T follicular helper cell (primary cell): ENCODE measurements at regions not wholly inside any gene's neighbourhood (a gene's known extent, or its start where the extent isn't known, plus 50 kb on each side); places are given as distances from the start of the nearest gene placed in this dataset.
"Not testable (repeated sequence)": the region's sequence is repeated elsewhere in the genome, so short reads cannot be mapped to it uniquely, and the experiment has no call there.

ENCODE experiments used
- DNase-seq: peaks from one replicate; pipeline ENCODE4 v3.0.0-alpha.2; 2020; ENCODE audit warnings: low read depth

- DNase-seq, result no peak
Measured at GRCh38 chr1:60850084-60850483, 232.3 kb upstream of the NFIA start.

- no peak for DNase-seq
Measured at GRCh38 chr1:60849401-60849800, 233.0 kb upstream of the NFIA start.

GRCh38 chr1:60848583-60849188 is 233.7 kb upstream of the NFIA start:
- DNase-seq, result no peak

- DNase-seq, result no peak
Measured at GRCh38 chr1:60847855-60848582, 234.3 kb upstream of the NFIA start.

GRCh38 chr1:60847391-60847790 is 235.0 kb upstream of the NFIA start:
- no peak for DNase-seq

- DNase-seq, result not testable (repeated sequence)
Measured at GRCh38 chr1:60845659-60846058, 236.7 kb upstream of the NFIA start.

- no peak for DNase-seq
Measured at GRCh38 chr1:60842304-60842703, 240.1 kb upstream of the NFIA start.

- no peak for DNase-seq
Measured at GRCh38 chr1:60841116-60842046, 241.0 kb upstream of the NFIA start.

- DNase-seq, result not testable (repeated sequence)
Measured at GRCh38 chr1:60840476-60840875, 241.9 kb upstream of the NFIA start.

GRCh38 chr1:60835649-60836048 is 246.7 kb upstream of the NFIA start:
- DNase-seq, result no peak

GRCh38 chr1:60833173-60833572 is 249.2 kb upstream of the NFIA start:
- no peak for DNase-seq

- DNase-seq, result no peak
Measured at GRCh38 chr1:60832367-60832766, 250.0 kb upstream of the NFIA start.

- DNase-seq, result no peak
Measured at GRCh38 chr1:60831780-60832179, 250.6 kb upstream of the NFIA start.

- no peak for DNase-seq
Measured at GRCh38 chr1:60828944-60829343, 253.4 kb upstream of the NFIA start.

GRCh38 chr1:60826320-60827094 is 255.9 kb upstream of the NFIA start:
- no peak for DNase-seq

- no peak for DNase-seq
Measured at GRCh38 chr1:60825593-60825992, 256.8 kb upstream of the NFIA start.

GRCh38 chr1:60823151-60823550 is 259.2 kb upstream of the NFIA start:
- no peak for DNase-seq

GRCh38 chr1:60822252-60822651 is 260.1 kb upstream of the NFIA start:
- DNase-seq, result no peak

- no peak for DNase-seq
Measured at GRCh38 chr1:60821156-60821555, 261.2 kb upstream of the NFIA start.

GRCh38 chr1:60818969-60819701 is 263.2 kb upstream of the NFIA start:
- DNase-seq, result no peak

GRCh38 chr1:60813071-60813470 is 269.3 kb upstream of the NFIA start:
- no peak for DNase-seq
